ENCODE measurements at regions not wholly inside any gene's neighbourhood (a gene's known extent, or its start where the extent isn't known, plus 50 kb on each side); places are given as distances from the start of the nearest gene placed in this dataset.

GRCh38 chr15:60057554-60057953 lies 53.4 kb downstream of the FOXB1 start:
- DNase-seq = no peak

GRCh38 chr15:60059186-60059585 lies 55.1 kb downstream of the FOXB1 start:
- DNase-seq = no peak

GRCh38 chr15:60061758-60062157 lies 57.6 kb downstream of the FOXB1 start:
- DNase-seq = no peak

- no peak for DNase-seq
Observed at GRCh38 chr15:60062826-60063225, 58.7 kb downstream of the FOXB1 start.

GRCh38 chr15:60065951-60066350 lies 61.8 kb downstream of the FOXB1 start:
- DNase-seq = no peak

GRCh38 chr15:60070838-60071493 lies 66.9 kb downstream of the FOXB1 start:
- no peak for DNase-seq

GRCh38 chr15:60072826-60073465 lies 68.8 kb downstream of the FOXB1 start:
- DNase-seq = no peak

GRCh38 chr15:60073466-60073840 lies 69.3 kb downstream of the FOXB1 start:
- DNase-seq = no peak

- no peak for DNase-seq
Observed at GRCh38 chr15:60074181-60074885, 70.2 kb downstream of the FOXB1 start.

GRCh38 chr15:60076045-60076444 lies 71.9 kb downstream of the FOXB1 start:
- DNase-seq = no peak

GRCh38 chr15:60076582-60077276 lies 72.6 kb downstream of the FOXB1 start:
- DNase-seq = no peak

- DNase-seq = no peak
Observed at GRCh38 chr15:60077581-60078359, 73.7 kb downstream of the FOXB1 start.

- DNase-seq = no peak
Observed at GRCh38 chr15:60079210-60079609, 75.1 kb downstream of the FOXB1 start.

GRCh38 chr15:60081976-60082375 lies 77.9 kb downstream of the FOXB1 start:
- DNase-seq = no peak

GRCh38 chr15:60083318-60083717 lies 79.2 kb downstream of the FOXB1 start:
- no peak for DNase-seq

- DNase-seq = no peak
Observed at GRCh38 chr15:60086681-60087429, 82.7 kb downstream of the FOXB1 start.

GRCh38 chr15:60087561-60087960 lies 83.5 kb downstream of the FOXB1 start:
- DNase-seq = no peak

GRCh38 chr15:60090747-60091146 lies 86.6 kb downstream of the FOXB1 start:
- no peak for DNase-seq

- no peak for DNase-seq
Observed at GRCh38 chr15:60091157-60091556, 87.0 kb downstream of the FOXB1 start.

- no peak for DNase-seq
Observed at GRCh38 chr15:60091911-60092310, 87.8 kb downstream of the FOXB1 start.

GRCh38 chr15:60093273-60094067 lies 89.4 kb downstream of the FOXB1 start:
- no peak for DNase-seq
